ENCODE measurements at regions not wholly inside any gene's neighbourhood (a gene's known extent, or its start where the extent isn't known, plus 50 kb on each side); places are given as distances from the start of the nearest gene placed in this dataset.
"Not testable (repeated sequence)": the region's sequence is repeated elsewhere in the genome, so short reads cannot be mapped to it uniquely, and the experiment has no call there.

DNA sequence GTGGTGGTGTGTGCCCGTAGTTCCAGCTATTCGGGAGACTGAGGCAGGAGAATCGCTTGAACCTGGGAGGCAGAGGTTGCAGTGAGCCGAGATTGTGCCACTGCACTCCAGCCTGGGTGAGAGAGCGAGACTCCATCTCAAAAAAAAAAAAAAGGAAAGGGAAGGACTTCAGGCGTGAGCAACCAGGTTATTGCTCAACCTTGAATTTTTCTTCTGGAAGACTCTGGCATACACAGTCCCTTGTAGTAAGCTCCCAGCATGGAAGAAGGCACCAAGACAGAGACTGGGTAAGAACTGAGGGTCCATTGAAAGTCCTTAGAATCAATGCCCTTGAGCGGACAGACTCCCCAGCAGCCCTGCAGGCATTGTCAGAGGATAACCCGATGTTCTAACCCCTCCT lies 75.0 kb downstream of the C9orf50 start:
- H3K4me3 ChIP-seq (ENCODE audit: insufficient read depth, low read depth, low read length, poor library complexity, severe bottlenecking); H3K9me3 ChIP-seq (ENCODE audit: control insufficient read depth, low read length); H3K36me3 ChIP-seq (ENCODE audit: control insufficient read depth, insufficient read depth, low read length); DNase-seq; H3K4me1 ChIP-seq (ENCODE audit: control insufficient read depth, insufficient read depth, low read length, poor library complexity, severe bottlenecking); H3K27ac ChIP-seq (ENCODE audit: insufficient read depth, low read length, poor library complexity, severe bottlenecking): not testable (repeated sequence)
- H3K27me3 ChIP-seq (replicated peaks; ENCODE audit: control insufficient read depth, insufficient read depth, low read length, poor library complexity, severe bottlenecking), result peaks cover 21% of the 10 kb centered on the region

- Histone ChIP-seq H3K4me1 (ENCODE audit: control insufficient read depth, insufficient read depth, low read length, poor library complexity, severe bottlenecking) (peaks cover under 1% of the 10 kb centered on the region), H3K4me3 (ENCODE audit: insufficient read depth, low read depth, low read length, poor library complexity, severe bottlenecking) (no peak overlapping the region), H3K27me3 (replicated peaks; ENCODE audit: control insufficient read depth, insufficient read depth, low read length, poor library complexity, severe bottlenecking) (peaks cover 10% of the 10 kb centered on the region), H3K36me3 (ENCODE audit: control insufficient read depth, insufficient read depth, low read length) (no peaks in the 10 kb centered on the region), H3K9me3 (ENCODE audit: control insufficient read depth, low read length) (no peaks in the 10 kb centered on the region), H3K27ac (ENCODE audit: insufficient read depth, low read length, poor library complexity, severe bottlenecking) (no peak overlapping the region)
- no peak for DNase-seq
Observed at GRCh38 chr9:129544761-129545160, 76.1 kb downstream of the C9orf50 start.

GRCh38 chr9:129542741-129543140 lies 78.2 kb downstream of the C9orf50 start:
- no peak for DNase-seq
- no peaks in the 10 kb centered on the region for H3K27me3 ChIP-seq (replicated peaks; ENCODE audit: control insufficient read depth, insufficient read depth, low read length, poor library complexity, severe bottlenecking)
- H3K27ac ChIP-seq (ENCODE audit: insufficient read depth, low read length, poor library complexity, severe bottlenecking), result no peak overlapping the region
- H3K4me3 ChIP-seq (ENCODE audit: insufficient read depth, low read depth, low read length, poor library complexity, severe bottlenecking), result no peak overlapping the region
- H3K36me3 ChIP-seq (ENCODE audit: control insufficient read depth, insufficient read depth, low read length), result no peaks in the 10 kb centered on the region
- H3K4me1 ChIP-seq (ENCODE audit: control insufficient read depth, insufficient read depth, low read length, poor library complexity, severe bottlenecking), result no peaks in the 10 kb centered on the region
- no peaks in the 10 kb centered on the region for H3K9me3 ChIP-seq (ENCODE audit: control insufficient read depth, low read length)

DNA sequence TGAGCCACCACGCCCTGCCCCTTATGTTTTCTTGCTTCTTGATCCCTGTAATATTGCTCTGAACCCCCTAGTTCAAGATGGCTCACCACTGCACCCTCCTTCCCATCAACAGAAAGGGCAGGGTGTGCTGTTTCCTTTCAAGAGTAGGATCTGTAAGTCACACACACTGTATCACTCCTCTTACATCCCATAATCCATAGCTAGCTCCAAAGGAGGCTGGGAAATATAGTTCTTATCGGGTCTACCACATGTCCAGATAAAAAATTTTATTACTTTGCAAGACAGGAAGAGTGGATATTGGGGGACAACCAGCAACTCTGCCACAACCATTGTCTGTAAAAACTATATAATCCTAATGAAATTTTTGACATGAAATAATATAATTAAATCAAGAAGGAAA lies 79.6 kb downstream of the C9orf50 start:
- H3K9me3 ChIP-seq (ENCODE audit: control insufficient read depth, low read length), result no peaks in the 10 kb centered on the region
- H3K36me3 ChIP-seq (ENCODE audit: control insufficient read depth, insufficient read depth, low read length), result no peaks in the 10 kb centered on the region
- no peaks in the 10 kb centered on the region for H3K27me3 ChIP-seq (replicated peaks; ENCODE audit: control insufficient read depth, insufficient read depth, low read length, poor library complexity, severe bottlenecking)
- H3K4me1 ChIP-seq (ENCODE audit: control insufficient read depth, insufficient read depth, low read length, poor library complexity, severe bottlenecking), result no peaks in the 10 kb centered on the region
- no peak for DNase-seq
- H3K27ac ChIP-seq (ENCODE audit: insufficient read depth, low read length, poor library complexity, severe bottlenecking), result no peak overlapping the region
- no peak overlapping the region for H3K4me3 ChIP-seq (ENCODE audit: insufficient read depth, low read depth, low read length, poor library complexity, severe bottlenecking)

GRCh38 chr9:129539446-129539845 lies 81.5 kb downstream of the C9orf50 start:
- DNase-seq, result no peak

GRCh38 chr9:129531860-129532402 lies 89.0 kb downstream of the C9orf50 start:
- not testable (repeated sequence) for H3K27ac ChIP-seq (ENCODE audit: insufficient read depth, low read length, poor library complexity, severe bottlenecking); H3K4me1 ChIP-seq (ENCODE audit: control insufficient read depth, insufficient read depth, low read length, poor library complexity, severe bottlenecking); H3K9me3 ChIP-seq (ENCODE audit: control insufficient read depth, low read length); H3K36me3 ChIP-seq (ENCODE audit: control insufficient read depth, insufficient read depth, low read length); DNase-seq; H3K27me3 ChIP-seq (replicated peaks; ENCODE audit: control insufficient read depth, insufficient read depth, low read length, poor library complexity, severe bottlenecking); H3K4me3 ChIP-seq (ENCODE audit: insufficient read depth, low read depth, low read length, poor library complexity, severe bottlenecking)

More at GRCh38 chr9:129539446-129539845, 81.5 kb downstream of the C9orf50 start:
- H3K4me1 ChIP-seq (ENCODE audit: control insufficient read depth, insufficient read depth, low read length, poor library complexity, severe bottlenecking), result no peaks in the 10 kb centered on the region
- no peaks in the 10 kb centered on the region for H3K27me3 ChIP-seq (replicated peaks; ENCODE audit: control insufficient read depth, insufficient read depth, low read length, poor library complexity, severe bottlenecking)
- no peak overlapping the region for H3K4me3 ChIP-seq (ENCODE audit: insufficient read depth, low read depth, low read length, poor library complexity, severe bottlenecking)
- H3K36me3 ChIP-seq (ENCODE audit: control insufficient read depth, insufficient read depth, low read length), result no peaks in the 10 kb centered on the region
- no peak overlapping the region for H3K27ac ChIP-seq (ENCODE audit: insufficient read depth, low read length, poor library complexity, severe bottlenecking)
- no peaks in the 10 kb centered on the region for H3K9me3 ChIP-seq (ENCODE audit: control insufficient read depth, low read length)

GRCh38 chr9:129527955-129528354 lies 92.9 kb downstream of the C9orf50 start:
- H3K9me3 ChIP-seq (ENCODE audit: control insufficient read depth, low read length); H3K4me3 ChIP-seq (ENCODE audit: insufficient read depth, low read depth, low read length, poor library complexity, severe bottlenecking); H3K27ac ChIP-seq (ENCODE audit: insufficient read depth, low read length, poor library complexity, severe bottlenecking); DNase-seq; H3K4me1 ChIP-seq (ENCODE audit: control insufficient read depth, insufficient read depth, low read length, poor library complexity, severe bottlenecking); H3K36me3 ChIP-seq (ENCODE audit: control insufficient read depth, insufficient read depth, low read length); H3K27me3 ChIP-seq (replicated peaks; ENCODE audit: control insufficient read depth, insufficient read depth, low read length, poor library complexity, severe bottlenecking): not testable (repeated sequence)

- Histone ChIP-seq H3K9me3 (ENCODE audit: control insufficient read depth, low read length) (peaks cover 4% of the 10 kb centered on the region), H3K27ac (ENCODE audit: insufficient read depth, low read length, poor library complexity, severe bottlenecking) (no peak overlapping the region), H3K4me1 (ENCODE audit: control insufficient read depth, insufficient read depth, low read length, poor library complexity, severe bottlenecking) (no peaks in the 10 kb centered on the region), H3K36me3 (ENCODE audit: control insufficient read depth, insufficient read depth, low read length) (no peaks in the 10 kb centered on the region), H3K27me3 (replicated peaks; ENCODE audit: control insufficient read depth, insufficient read depth, low read length, poor library complexity, severe bottlenecking) (peaks cover 4% of the 10 kb centered on the region), H3K4me3 (ENCODE audit: insufficient read depth, low read depth, low read length, poor library complexity, severe bottlenecking) (no peak overlapping the region)
- no peak for DNase-seq
Observed at GRCh38 chr9:129525656-129526196, 95.2 kb downstream of the C9orf50 start.

- Histone ChIP-seq H3K27ac (ENCODE audit: insufficient read depth, low read length, poor library complexity, severe bottlenecking) (no peak overlapping the region), H3K4me3 (ENCODE audit: insufficient read depth, low read depth, low read length, poor library complexity, severe bottlenecking) (no peak overlapping the region), H3K4me1 (ENCODE audit: control insufficient read depth, insufficient read depth, low read length, poor library complexity, severe bottlenecking) (no peaks in the 10 kb centered on the region), H3K36me3 (ENCODE audit: control insufficient read depth, insufficient read depth, low read length) (no peaks in the 10 kb centered on the region), H3K27me3 (replicated peaks; ENCODE audit: control insufficient read depth, insufficient read depth, low read length, poor library complexity, severe bottlenecking) (peaks cover 4% of the 10 kb centered on the region), H3K9me3 (ENCODE audit: control insufficient read depth, low read length) (peaks cover 4% of the 10 kb centered on the region)
- no peak for DNase-seq
Observed at GRCh38 chr9:129524582-129525270, 96.2 kb downstream of the C9orf50 start.

- Histone ChIP-seq H3K4me3 (ENCODE audit: insufficient read depth, low read depth, low read length, poor library complexity, severe bottlenecking) (no peak overlapping the region), H3K27me3 (replicated peaks; ENCODE audit: control insufficient read depth, insufficient read depth, low read length, poor library complexity, severe bottlenecking) (peaks cover 4% of the 10 kb centered on the region), H3K9me3 (ENCODE audit: control insufficient read depth, low read length) (peaks cover 4% of the 10 kb centered on the region), H3K27ac (ENCODE audit: insufficient read depth, low read length, poor library complexity, severe bottlenecking) (no peak overlapping the region), H3K36me3 (ENCODE audit: control insufficient read depth, insufficient read depth, low read length) (no peaks in the 10 kb centered on the region), H3K4me1 (ENCODE audit: control insufficient read depth, insufficient read depth, low read length, poor library complexity, severe bottlenecking) (no peaks in the 10 kb centered on the region)
- DNase-seq, result no peak
Observed at GRCh38 chr9:129523943-129524581, 96.8 kb downstream of the C9orf50 start.
